ENCODE measurements at regions not wholly inside any gene's neighbourhood (a gene's known extent, or its start where the extent isn't known, plus 50 kb on each side); places are given as distances from the start of the nearest gene placed in this dataset.

DNA sequence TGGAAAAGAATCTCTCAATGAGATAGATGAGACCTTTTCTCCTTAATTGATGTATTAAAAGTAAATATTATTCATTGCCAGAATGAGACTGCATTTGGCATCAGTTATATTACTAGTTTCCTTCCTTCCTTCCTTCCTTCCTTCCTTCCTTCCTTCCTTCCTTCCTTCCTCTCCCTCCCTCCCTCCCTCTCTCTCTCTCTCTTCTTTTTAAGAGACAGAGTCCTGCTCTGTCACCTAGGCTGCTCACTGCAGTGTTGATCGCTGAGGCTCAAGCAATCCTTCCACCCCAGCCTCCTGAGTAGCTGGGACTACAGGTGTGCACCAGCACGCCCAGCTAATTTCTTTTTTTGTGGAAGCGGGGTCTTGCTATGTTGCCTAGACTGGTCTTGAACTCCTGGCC is 50.4 kb upstream of the ARX start (continued):
- TF ChIP-seq SREBF2 (IDR thresholded peaks at IDR 0.05; ENCODE audit: low read length) (no peak), TCF3 (IDR thresholded peaks at IDR 0.05; ENCODE audit: borderline replicate concordance, insufficient read depth, low read depth, low read length) (no peak), ESRRA (IDR thresholded peaks at IDR 0.05; ENCODE audit: low read length) (no peak), ZNF207 (IDR thresholded peaks at IDR 0.05; ENCODE audit: borderline replicate concordance) (no peak), IKZF2 (IDR thresholded peaks at IDR 0.05) (no peak)
